B cell (primary cell): ENCODE measurements at regions not wholly inside any gene's neighbourhood (a gene's known extent, or its start where the extent isn't known, plus 50 kb on each side); places are given as distances from the start of the nearest gene placed in this dataset.

Experiments
- CTCF ChIP-seq: fragments of 200-600 bp; IDR thresholded peaks from one replicate; pipeline ENCODE4 v1.8.0; 2022; ENCODE audit warnings: antibody characterized with exemption, mild to moderate bottlenecking
- EZH2 ChIP-seq: IDR thresholded peaks from 2 replicates; pipeline ENCODE4 v1.6.1; 2012; ENCODE audit warnings: borderline replicate concordance, low read depth, mild to moderate bottlenecking, moderate library complexity, low read length; ENCODE audit not compliant: insufficient read depth, poor library complexity, severe bottlenecking

DNA sequence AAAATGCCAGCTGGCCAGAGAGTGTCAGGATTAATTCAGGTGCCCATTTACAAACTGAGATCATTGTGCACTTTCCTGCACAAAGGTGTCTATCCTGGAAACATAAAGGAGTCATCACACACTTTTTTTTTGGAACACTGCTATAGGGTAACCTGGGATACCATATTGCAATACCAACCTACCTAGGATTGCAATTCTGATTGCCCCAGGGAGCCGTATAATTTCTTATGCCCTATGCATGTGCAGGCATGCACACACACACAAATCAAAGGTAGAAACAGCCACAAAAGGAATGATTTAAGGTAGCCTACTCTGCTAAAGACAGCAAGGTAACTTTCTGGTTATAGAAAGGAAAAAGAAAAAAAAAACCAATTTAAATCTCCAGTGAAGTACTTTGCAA lies 285.3 kb upstream of the KITLG start:
- TF ChIP-seq CTCF: no peak
- TF ChIP-seq EZH2: no peak
